Vagina (tissue), 2 donors: ENCODE measurements at regions not wholly inside any gene's neighbourhood (a gene's known extent, or its start where the extent isn't known, plus 50 kb on each side); places are given as distances from the start of the nearest gene placed in this dataset.

Experiments
- DNase-seq, 2 donors: peaks; one replicate each; pipeline ENCODE4 v3.0.0-alpha.2; 2017; ENCODE audit errors: extremely low spot score in 2 of 2
- H3K27ac ChIP-seq: fragments of 200-600 bp; sonication (generic); one replicate; pipeline ENCODE4 v1.5.1; 2019
- H3K27me3 ChIP-seq: fragments of 200-600 bp; sonication (generic); one replicate; pipeline ENCODE4 v1.5.1; 2019
- H3K36me3 ChIP-seq, 2 donors: fragments of 200-600 bp; sonication (generic); one replicate each; pipeline ENCODE4 v1.5.1; 2017 to 2019
- H3K4me1 ChIP-seq: fragments of 200-600 bp; sonication (generic); one replicate; pipeline ENCODE4 v1.5.1; 2019
- H3K4me3 ChIP-seq, 2 donors: fragments of 200-600 bp; sonication (generic); 1 replicate in 1 of 2; 2 replicates in 1 of 2; pipeline ENCODE4 v1.5.1; 2016 to 2019
- H3K9me3 ChIP-seq: fragments of 200-600 bp; sonication (generic); one replicate; pipeline ENCODE4 v1.5.1; 2019
- CTCF ChIP-seq, 3 experiments: fragments of 450-650 bp in 2 of 3; fragments of 200-600 bp in 1 of 3; sonication (generic) in 1 of 3; IDR thresholded peaks; one replicate each; pipeline ENCODE4 v1.5.1; 2017 to 2019; ENCODE audit warnings: antibody characterized with exemption in 3 of 3, mild to moderate bottlenecking in 2 of 3, moderate library complexity in 2 of 3
- POLR2A ChIP-seq, 2 donors: fragments of 450-650 bp; IDR thresholded peaks; one replicate each; pipeline ENCODE4 v1.6.1; 2017; ENCODE audit warnings: antibody characterized with exemption in 2 of 2, mild to moderate bottlenecking in 2 of 2, moderate library complexity in 2 of 2
- POLR2AphosphoS5 ChIP-seq, 2 donors: sonication (generic); formaldehyde crosslinking; IDR thresholded peaks; one replicate each; pipeline ENCODE4 v1.9.0; 2017; ENCODE audit warnings: antibody characterized with exemption in 2 of 2, mild to moderate bottlenecking in 2 of 2, low read depth in 1 of 2; ENCODE audit not compliant: insufficient read depth in 1 of 2
- intact Hi-C: fragments of 100-400 bp; cut with DNase I; formaldehyde crosslinking; loops from one replicate; pipeline ENCODE4 v1.15.1; 2023

- Histone ChIP-seq H3K4me3 (no peak overlapping the region), H3K9me3 (no peaks in the 10 kb centered on the region), H3K36me3 (no peaks in the 10 kb centered on the region), H3K4me1 (no peaks in the 10 kb centered on the region), H3K27ac (no peak overlapping the region), H3K27me3 (no peaks in the 10 kb centered on the region)
- no peak for DNase-seq
- TF ChIP-seq CTCF (IDR thresholded peaks at IDR 0.05) (no peak), POLR2AphosphoS5 (IDR thresholded peaks at IDR 0.05; ENCODE audit: insufficient read depth in 1 of 2, low read depth in 1 of 2) (no peak), POLR2A (IDR thresholded peaks at IDR 0.05) (no peak)
- intact Hi-C loops: no loop called here
These were observed 852.1 kb upstream of the SEMA6D start for GRCh38 chr15:46865155-46865554.

DNA sequence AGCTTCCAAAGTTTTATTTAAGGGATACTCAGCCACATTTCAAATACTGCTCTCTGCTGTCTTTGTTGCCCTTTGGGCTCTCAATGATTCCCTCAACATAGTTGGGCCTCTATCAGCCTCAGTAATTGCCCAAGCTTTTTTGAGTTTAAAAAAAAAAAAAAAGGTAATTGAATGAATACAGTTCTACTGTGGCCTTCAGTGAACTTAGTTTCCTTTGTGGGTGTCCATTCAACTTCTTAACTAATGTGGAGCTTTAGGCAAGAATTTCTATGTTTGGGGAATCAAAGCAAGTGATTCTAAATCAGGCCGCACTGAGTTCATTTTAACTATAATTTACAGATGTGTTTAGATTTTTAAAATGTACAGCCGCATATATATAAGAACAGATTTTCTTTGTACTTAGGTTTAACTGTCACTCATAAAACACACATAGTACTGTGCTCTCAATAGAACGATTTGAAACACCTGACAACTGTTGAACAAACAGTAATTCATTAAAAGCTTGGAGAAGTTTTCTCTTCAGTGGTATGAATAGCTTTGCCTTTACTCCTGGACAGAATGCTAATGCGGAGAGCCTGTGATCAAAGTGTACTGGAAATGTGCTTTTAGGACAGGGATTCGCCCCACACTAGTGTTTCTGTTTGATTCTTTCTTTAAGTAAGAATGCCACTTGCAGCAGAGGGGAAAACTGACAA lies 844.9 kb upstream of the SEMA6D start:
- no peak overlapping the region for H3K4me3 ChIP-seq
- no peak for DNase-seq
- TF ChIP-seq POLR2AphosphoS5 (IDR thresholded peaks at IDR 0.05; ENCODE audit: insufficient read depth in 1 of 2, low read depth in 1 of 2) (no peak), CTCF (IDR thresholded peaks at IDR 0.05) (no peak), POLR2A (IDR thresholded peaks at IDR 0.05) (no peak)
- H3K4me1 ChIP-seq: no peaks in the 10 kb centered on the region
- H3K27me3 ChIP-seq: no peaks in the 10 kb centered on the region
- no peak overlapping the region for H3K27ac ChIP-seq
- intact Hi-C loops: no loop called here
- no peaks in the 10 kb centered on the region for H3K36me3 ChIP-seq
- no peaks in the 10 kb centered on the region for H3K9me3 ChIP-seq

DNA sequence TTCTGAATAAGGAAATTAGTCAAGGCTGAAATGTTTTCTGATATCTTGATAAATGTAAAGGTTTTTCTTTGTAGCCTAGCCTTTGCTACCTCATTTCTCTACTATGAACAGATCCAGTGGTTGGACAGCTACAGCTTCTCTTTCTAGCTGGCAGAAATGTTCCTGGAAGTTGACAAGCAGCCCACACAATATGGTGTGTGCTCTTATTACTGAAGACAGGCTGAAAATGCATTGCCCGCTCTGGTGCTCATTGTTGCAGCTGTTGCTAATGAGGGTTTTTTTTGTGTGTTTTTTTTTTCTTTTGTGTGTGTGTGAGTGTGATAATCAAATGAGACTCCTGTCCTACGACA lies 844.3 kb upstream of the SEMA6D start:
- H3K4me1 ChIP-seq: no peaks in the 10 kb centered on the region
- no peak for DNase-seq
- no peaks in the 10 kb centered on the region for H3K27me3 ChIP-seq
- intact Hi-C loops: no loop called here
- H3K9me3 ChIP-seq: no peaks in the 10 kb centered on the region
- no peak overlapping the region for H3K27ac ChIP-seq
- TF ChIP-seq CTCF (IDR thresholded peaks at IDR 0.05): no peak
- no peaks in the 10 kb centered on the region for H3K36me3 ChIP-seq
- H3K4me3 ChIP-seq: no peak overlapping the region

DNA sequence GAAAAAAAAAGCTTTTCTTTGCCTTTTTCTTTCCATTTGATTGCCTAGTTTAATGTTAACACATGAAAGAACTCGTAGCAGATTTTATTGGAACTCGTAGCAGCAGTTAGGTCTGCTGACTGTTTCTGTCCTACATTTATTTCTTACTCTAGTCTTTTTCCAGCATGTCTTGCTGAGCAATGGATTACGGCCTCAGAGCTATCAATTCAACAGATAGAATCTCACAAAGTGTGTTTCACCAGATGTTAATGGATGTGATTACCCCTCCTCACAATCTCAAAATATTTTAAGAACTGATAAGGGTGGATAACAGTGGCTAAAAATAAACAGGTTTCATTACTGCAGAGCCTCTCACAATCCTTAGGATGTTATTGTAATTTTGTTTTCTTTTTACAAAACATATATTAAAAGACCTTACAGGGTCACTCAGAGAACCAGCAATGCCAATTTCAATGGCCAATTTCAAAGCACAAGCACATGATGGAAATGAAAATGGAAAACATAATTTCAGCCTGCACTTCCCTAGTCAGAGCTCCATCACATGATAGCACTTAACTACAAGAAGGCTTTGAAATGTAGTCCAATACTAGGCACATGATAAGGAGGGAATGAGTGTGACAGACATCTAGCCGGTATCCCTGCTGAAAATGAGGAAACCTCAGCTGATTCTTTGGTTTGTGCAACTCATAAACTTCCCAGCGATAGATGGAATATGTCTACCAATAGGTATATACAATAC lies 838.1 kb upstream of the SEMA6D start:
- H3K27me3 ChIP-seq: no peaks in the 10 kb centered on the region
- no peaks in the 10 kb centered on the region for H3K9me3 ChIP-seq
- no peak overlapping the region for H3K4me3 ChIP-seq
- intact Hi-C loops: no loop called here
- no peak for TF ChIP-seq POLR2AphosphoS5 (IDR thresholded peaks at IDR 0.05; ENCODE audit: insufficient read depth in 1 of 2, low read depth in 1 of 2)
- TF ChIP-seq POLR2A (IDR thresholded peaks at IDR 0.05): no peak
- no peak for TF ChIP-seq CTCF (IDR thresholded peaks at IDR 0.05)
- DNase-seq: no peak
- no peaks in the 10 kb centered on the region for H3K4me1 ChIP-seq
- no peak overlapping the region for H3K27ac ChIP-seq
- H3K36me3 ChIP-seq: no peaks in the 10 kb centered on the region

- no peaks in the 10 kb centered on the region for H3K9me3 ChIP-seq
- H3K27ac ChIP-seq: no peak overlapping the region
- intact Hi-C loops: no loop called here
- no peaks in the 10 kb centered on the region for H3K4me1 ChIP-seq
- TF ChIP-seq POLR2A (IDR thresholded peaks at IDR 0.05): no peak
- no peak for TF ChIP-seq POLR2AphosphoS5 (IDR thresholded peaks at IDR 0.05; ENCODE audit: insufficient read depth in 1 of 2, low read depth in 1 of 2)
- TF ChIP-seq CTCF (IDR thresholded peaks at IDR 0.05): no peak
- no peaks in the 10 kb centered on the region for H3K36me3 ChIP-seq
- H3K4me3 ChIP-seq: no peak overlapping the region
- no peak for DNase-seq
- no peaks in the 10 kb centered on the region for H3K27me3 ChIP-seq
These were observed 836.5 kb upstream of the SEMA6D start for GRCh38 chr15:46880791-46881190.
